ENCODE measurements at regions not wholly inside any gene's neighbourhood (a gene's known extent, or its start where the extent isn't known, plus 50 kb on each side); places are given as distances from the start of the nearest gene placed in this dataset.
"Not testable (repeated sequence)": the region's sequence is repeated elsewhere in the genome, so short reads cannot be mapped to it uniquely, and the experiment has no call there.

GRCh38 chr5:17817990-17818389 is 183.7 kb downstream of the TAF11L14 start:
- no peak for DNase-seq (ENCODE audit: low read depth in 4 of 4, low spot score in 1 of 4)

DNA sequence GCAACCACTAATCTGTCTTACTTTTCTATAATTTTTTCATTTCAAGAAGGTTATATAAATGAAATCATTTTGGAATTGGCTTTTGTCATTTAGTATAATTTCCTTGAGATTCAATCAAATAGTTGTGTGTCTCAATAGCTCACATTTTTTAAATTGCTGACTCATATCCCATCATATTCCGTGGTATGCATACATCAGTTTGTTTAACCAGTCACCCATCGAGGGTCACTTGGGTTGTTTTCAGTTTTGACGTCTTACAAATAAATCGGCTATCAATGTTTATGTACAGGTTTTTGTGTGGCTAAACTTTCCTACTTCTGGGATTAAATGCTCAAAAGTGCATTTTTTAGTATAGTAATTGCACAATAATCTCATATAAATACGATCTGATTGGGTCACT is 185.5 kb downstream of the TAF11L14 start:
- no peak for DNase-seq (ENCODE audit: low read depth in 4 of 4, low spot score in 1 of 4)

GRCh38 chr5:17828681-17829080 is 194.4 kb downstream of the TAF11L14 start:
- no peak for DNase-seq (ENCODE audit: low read depth in 4 of 4, low spot score in 1 of 4)

DNA sequence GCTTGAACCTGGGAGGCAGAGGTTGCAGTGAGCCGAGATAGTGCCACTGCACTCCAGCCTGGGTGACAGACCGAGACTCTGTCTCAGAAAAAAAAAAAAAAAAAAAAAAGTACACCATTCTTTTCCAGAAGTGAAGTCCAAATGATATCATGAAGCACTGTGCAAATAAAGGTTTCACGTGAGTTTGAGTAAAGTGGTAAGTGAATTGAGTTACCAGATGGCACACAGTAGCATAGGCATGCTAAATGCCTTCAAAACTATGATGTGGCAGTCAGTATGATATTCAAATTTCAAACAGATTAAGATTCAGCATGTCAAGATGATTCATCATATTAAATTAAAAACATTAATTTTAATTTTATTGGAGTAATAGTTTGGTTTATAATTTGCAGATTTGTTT is 195.2 kb downstream of the TAF11L14 start:
- no peak for DNase-seq (ENCODE audit: low read depth in 4 of 4, low spot score in 1 of 4)

- DNase-seq (ENCODE audit: low read depth in 4 of 4, low spot score in 1 of 4) = no peak
These were observed 197.0 kb downstream of the TAF11L14 start for GRCh38 chr5:17831279-17831678.

DNA sequence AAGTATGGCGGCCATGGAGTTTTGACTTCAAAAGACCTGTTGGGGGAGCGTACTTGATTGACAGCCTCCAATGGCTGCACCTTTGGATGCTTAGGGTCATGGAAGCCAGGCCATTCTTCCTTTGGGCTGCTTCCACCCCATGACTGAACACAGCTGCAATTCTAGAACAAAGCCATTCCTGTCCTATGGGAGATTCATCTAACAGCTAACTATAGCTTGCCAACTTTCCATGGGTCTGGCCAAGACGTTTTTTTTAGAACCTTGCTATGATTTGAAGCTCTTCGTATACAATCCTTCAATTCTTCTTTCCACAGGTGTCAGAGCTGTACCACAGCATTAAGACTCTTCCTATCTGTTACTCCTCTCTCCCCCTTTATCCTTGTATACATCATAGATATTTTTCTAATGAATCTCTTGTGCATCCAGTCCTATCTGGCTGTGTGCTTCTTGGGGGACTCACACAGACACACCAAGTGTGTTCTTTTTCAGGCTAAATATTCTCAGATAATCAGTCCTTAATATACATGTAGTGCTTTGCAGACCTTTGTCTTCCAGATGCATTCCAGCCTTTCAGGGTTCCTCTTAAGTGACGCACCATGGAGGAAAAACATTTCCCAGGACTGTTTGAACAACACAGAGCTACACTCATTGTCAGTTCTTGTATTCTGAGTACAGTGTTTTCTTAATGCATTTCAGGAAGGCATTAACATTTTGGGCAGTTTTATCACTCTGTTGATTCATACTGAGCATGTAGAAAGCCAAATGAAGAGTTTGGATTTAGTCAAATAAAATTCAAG is 198.9 kb downstream of the TAF11L14 start:
- DNase-seq (ENCODE audit: low read depth in 4 of 4, low spot score in 1 of 4) = no peak

GRCh38 chr5:17837757-17838156 is 203.5 kb downstream of the TAF11L14 start:
- no peak for DNase-seq (ENCODE audit: low read depth in 4 of 4, low spot score in 1 of 4)

GRCh38 chr5:17838469-17838868 is 204.2 kb downstream of the TAF11L14 start:
- DNase-seq (ENCODE audit: low read depth in 4 of 4, low spot score in 1 of 4) = no peak

DNA sequence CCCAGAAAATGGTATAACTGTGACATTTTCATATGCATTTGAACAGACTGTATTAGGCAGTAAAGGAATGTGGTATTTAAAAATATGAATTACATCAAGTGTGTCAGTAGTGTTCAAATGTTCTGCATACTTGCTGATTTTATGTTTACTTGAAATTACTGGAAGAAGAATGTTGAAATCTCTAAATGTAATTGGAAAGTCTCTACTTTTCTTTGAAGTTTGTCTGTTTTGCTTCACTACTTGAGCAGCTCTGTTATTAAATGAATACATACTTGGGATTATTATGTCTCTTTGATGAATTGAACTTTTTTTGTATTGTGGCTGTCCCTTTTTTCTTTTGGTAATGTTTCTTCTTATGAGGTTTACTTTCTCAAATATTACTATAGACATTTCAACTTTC is 205.6 kb downstream of the TAF11L14 start:
- no peak for DNase-seq (ENCODE audit: low read depth in 4 of 4, low spot score in 1 of 4)

- DNase-seq (ENCODE audit: low read depth in 4 of 4, low spot score in 1 of 4) = no peak
These were observed 212.2 kb downstream of the TAF11L14 start for GRCh38 chr5:17846496-17846895.

GRCh38 chr5:17847286-17847685 is 213.0 kb downstream of the TAF11L14 start:
- DNase-seq (ENCODE audit: low read depth in 4 of 4, low spot score in 1 of 4) = no peak

DNA sequence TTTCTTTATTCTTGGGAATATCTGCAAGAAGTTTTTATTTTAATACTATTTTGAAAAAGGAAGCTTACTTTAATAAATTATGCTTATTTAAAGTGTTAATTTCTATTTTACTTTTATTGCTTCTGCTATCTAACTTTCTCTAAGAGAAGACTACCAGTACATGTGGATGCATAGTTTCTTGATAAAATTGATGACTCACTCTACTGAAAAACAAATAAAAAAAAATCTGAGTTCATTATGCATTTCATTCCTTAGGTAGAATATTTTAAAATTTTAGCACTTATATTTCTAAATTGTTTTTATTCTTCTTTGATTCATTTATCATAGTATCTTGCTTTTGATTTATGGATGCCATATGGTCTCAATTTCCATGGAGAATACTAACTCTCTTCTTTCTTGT is 217.9 kb downstream of the TAF11L14 start:
- no peak for DNase-seq (ENCODE audit: low read depth in 4 of 4, low spot score in 1 of 4)

DNA sequence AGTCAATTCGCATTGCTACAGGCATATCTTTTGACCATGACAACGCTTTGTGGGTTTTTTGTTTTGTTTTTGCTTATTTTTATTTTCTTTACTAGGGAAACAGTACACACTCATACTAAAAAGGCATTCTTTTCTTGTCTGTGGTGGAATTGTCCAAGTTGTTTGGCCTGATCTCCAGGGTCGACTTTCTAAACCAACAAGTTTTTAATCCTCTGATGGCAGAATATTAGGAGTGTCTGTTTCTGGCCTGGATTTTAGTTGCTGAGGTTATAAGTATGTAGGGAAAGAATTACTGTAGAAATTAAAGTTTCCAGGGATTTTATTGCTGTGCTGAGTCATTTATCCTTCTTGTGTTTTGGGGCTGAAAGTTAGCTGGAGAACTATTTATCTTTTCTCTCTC is 218.5 kb downstream of the TAF11L14 start:
- DNase-seq (ENCODE audit: low read depth in 4 of 4, low spot score in 1 of 4) = no peak

DNA sequence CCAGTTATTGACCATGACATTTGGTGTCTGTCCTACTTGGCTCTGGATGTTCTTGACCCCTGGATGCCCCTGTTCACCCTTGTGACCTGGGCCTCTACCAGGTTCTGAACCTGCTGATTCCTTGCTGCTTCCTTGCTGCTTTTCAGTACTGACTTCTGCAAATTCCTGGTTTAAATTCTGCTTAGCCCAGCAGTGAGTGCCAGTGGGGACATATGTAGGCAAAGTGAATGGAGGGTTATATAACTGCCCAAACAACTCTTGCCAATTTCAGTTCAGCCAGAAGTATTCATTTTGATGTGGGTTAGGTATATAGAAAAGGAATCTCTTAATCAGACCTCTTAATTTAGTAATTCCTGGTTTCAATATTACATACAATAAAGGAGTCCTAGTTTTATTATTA is 220.6 kb downstream of the TAF11L14 start:
- no peak for DNase-seq (ENCODE audit: low read depth in 4 of 4, low spot score in 1 of 4)

- no peak for DNase-seq (ENCODE audit: low read depth in 4 of 4, low spot score in 1 of 4)
These were observed 226.5 kb downstream of the TAF11L14 start for GRCh38 chr5:17860660-17861315.

DNA sequence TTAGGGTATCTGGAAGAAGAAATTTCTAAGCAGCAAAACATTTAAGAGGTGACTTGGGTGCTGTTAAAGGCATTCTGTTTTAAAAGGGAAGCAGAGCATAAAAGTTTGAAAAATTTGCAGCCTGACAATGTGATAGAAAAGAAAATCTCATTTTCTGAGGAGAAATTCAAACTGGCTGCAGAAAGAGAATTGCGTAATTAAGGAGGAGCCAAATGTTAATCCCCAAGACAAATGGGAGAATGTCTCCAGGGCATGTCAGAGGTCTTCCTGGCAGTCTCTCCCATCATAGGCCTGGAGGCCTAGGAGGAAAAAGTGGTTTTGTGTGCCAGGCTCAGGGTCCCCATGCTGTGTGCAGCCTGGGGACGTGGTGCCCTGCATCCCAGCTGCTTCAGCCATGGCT is 230.6 kb downstream of the TAF11L14 start:
- DNase-seq (ENCODE audit: low read depth in 4 of 4, low spot score in 1 of 4) = not testable (repeated sequence)

DNA sequence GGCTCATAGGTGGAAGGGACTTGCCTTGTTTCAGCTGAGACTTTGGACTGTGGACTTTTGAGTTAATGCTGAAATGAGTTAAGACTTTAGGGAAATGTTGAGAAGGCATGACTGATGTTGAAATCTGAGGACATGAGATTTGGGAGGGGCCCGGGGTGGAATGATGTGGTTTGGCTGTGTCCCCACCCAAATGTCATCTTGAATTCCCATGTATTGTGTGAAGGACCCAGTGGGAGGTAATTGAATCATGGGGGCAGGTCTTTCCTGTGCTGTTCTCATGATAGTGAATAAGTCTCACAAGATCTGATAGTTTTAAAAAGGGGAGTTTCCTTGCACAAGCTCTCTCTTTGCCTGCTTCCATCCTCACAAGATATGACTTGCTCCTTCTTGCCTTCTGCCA is 231.7 kb downstream of the TAF11L14 start:
- DNase-seq (ENCODE audit: low read depth in 4 of 4, low spot score in 1 of 4) = not testable (repeated sequence)

- no peak for DNase-seq (ENCODE audit: low read depth in 4 of 4, low spot score in 1 of 4)
These were observed 237.9 kb downstream of the TAF11L14 start for GRCh38 chr5:17872204-17872603.

DNA sequence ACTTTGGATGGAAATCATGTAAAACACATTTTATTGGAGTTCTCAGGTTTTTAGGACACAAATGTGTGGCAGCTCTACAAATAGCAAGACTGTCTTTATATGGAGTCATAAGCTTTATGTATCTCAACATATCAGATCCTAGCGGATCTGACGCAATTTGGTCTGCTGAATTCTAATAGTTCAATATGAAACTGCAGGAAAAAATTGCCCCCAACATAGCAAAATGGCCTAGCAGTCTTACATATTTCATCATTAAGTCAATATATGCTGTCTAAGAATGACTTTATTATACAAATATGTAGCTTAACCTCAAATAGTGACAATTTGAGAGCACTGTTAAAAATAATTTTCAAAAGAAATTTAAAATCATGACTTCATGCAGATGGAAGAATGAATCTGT is 244.3 kb downstream of the TAF11L14 start:
- no peak for DNase-seq (ENCODE audit: low read depth in 4 of 4, low spot score in 1 of 4)

GRCh38 chr5:17879276-17879675 is 245.0 kb downstream of the TAF11L14 start:
- no peak for DNase-seq (ENCODE audit: low read depth in 4 of 4, low spot score in 1 of 4)

DNA sequence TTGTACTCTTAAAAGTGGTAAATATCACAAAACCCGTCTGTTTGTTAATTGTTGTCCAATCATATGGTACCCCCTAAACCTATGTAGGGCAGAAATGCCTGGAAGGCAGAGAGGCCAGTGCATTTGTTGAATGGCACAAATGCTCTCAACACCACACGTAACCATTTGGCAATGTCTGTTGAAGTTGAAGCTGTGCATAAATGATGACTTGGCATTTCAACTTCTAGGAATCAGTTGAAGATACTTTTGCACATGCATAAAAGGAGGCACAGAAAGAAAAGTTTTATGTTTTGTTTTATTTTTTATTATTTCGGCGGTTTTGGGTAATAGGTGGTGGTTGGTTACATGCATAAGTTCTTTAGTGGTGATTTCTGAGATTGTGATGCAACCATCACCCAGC is 246.6 kb downstream of the TAF11L14 start:
- DNase-seq (ENCODE audit: low read depth in 4 of 4, low spot score in 1 of 4) = no peak

GRCh38 chr5:17882760-17883488 is 248.7 kb downstream of the TAF11L14 start:
- no peak for DNase-seq (ENCODE audit: low read depth in 4 of 4, low spot score in 1 of 4)

Measured in stimulated activated CD4-positive, alpha-beta T cell treated with anti-CD3 and anti-CD28 coated beads, Interleukin-1b, Interleukin-23, amount 100 ng/mL, for 24 hours (primary cell).